GM12878 (cell line): ENCODE measurements at regions not wholly inside any gene's neighbourhood (a gene's known extent, or its start where the extent isn't known, plus 50 kb on each side); places are given as distances from the start of the nearest gene placed in this dataset.

Experiments used
- ATAC-seq: fragments of 200-7000 bp; cut with Tn5 transposase; 3 replicates; pipeline ENCODE4 v1.9.1; 2020; ENCODE audit warnings: mild to moderate bottlenecking, moderate library complexity
- BruUV-seq: library from RNA; stranded (reverse); fragments of 400-500 nt; replicated peaks from 2 replicates; lab custom pipeline; 2021; lab: Mats Ljungman, UMichigan
- CTCF ChIA-PET: fragments of 300-600 bp; sonication (Branson Sonifier 250); formaldehyde crosslinking; extraction: SDS; loops from one replicate; lab custom pipeline; 2021; ENCODE audit warnings: inconsistent platforms; lab: Yijun Ruan, JAX
- POLR2A ChIA-PET: fragments of 350-600 bp; formaldehyde crosslinking; extraction: SDS; loops from one replicate; lab custom pipeline; 2021; ENCODE audit warnings: inconsistent platforms; lab: Charles Lee
- RAD21 ChIA-PET: fragments of 300-600 bp; sonication (Branson Sonifier 250); formaldehyde crosslinking; loops from one replicate; lab custom pipeline; 2023; ENCODE audit warnings: antibody characterized with exemption; ENCODE audit not compliant: unreplicated experiment; lab: Charles Lee
- SMC1A ChIA-PET: fragments of 300-600 bp; sonication (Branson Sonifier 250); formaldehyde crosslinking; loops from one replicate; lab custom pipeline; 2023; ENCODE audit not compliant: unreplicated experiment, uncharacterized antibody; lab: Charles Lee
- DNase-seq: peaks from one replicate; pipeline ENCODE4 v3.0.0-alpha.2; 2011; ENCODE audit warnings: low read depth, low spot score
- FAIRE-seq: peaks from 3 replicates; lab custom pipeline; 2011; peaks lifted over from hg19 to GRCh38; lab: Jason Lieb, UNC
- H2AFZ ChIP-seq: 2 replicates; pipeline ENCODE4 v1.6.0; 2011; ENCODE audit warnings: low read depth, low read length, control low read depth; ENCODE audit not compliant: control insufficient read depth
- H3K27ac ChIP-seq: 2 replicates; pipeline ENCODE4 v1.5.1; 2011; ENCODE audit warnings: control low read depth; ENCODE audit not compliant: control insufficient read depth, insufficient read depth
- H3K27me3 ChIP-seq, 2 experiments: replicated peaks in 1 of 2; 2 replicates each; pipeline versions ENCODE4 v1.6.0 to v1.6.1; 2011; ENCODE audit warnings: low read length in 1 of 2; ENCODE audit not compliant: control insufficient read depth in 2 of 2, insufficient read depth in 2 of 2
- H3K36me3 ChIP-seq, 2 experiments: 2 replicates each; pipeline ENCODE4 v1.5.1; 2011; ENCODE audit warnings: low read length in 1 of 2; ENCODE audit not compliant: control insufficient read depth in 2 of 2, insufficient read depth in 2 of 2
- H3K4me1 ChIP-seq: 2 replicates; pipeline ENCODE4 v1.6.1; 2011; ENCODE audit warnings: mild to moderate bottlenecking, low read length, moderate library complexity, mixed read lengths; ENCODE audit not compliant: control insufficient read depth, insufficient read depth
- H3K4me2 ChIP-seq: 2 replicates; pipeline ENCODE4 v1.6.0; 2011; ENCODE audit warnings: control low read depth; ENCODE audit not compliant: control insufficient read depth, insufficient read depth
- H3K4me3 ChIP-seq: fragments of 200-600 bp; sonication (generic); 2 replicates; pipeline ENCODE4 v1.5.1; 2016
- H3K79me2 ChIP-seq: 2 replicates; pipeline ENCODE4 v1.6.0; 2011; ENCODE audit warnings: low read length; ENCODE audit not compliant: control insufficient read depth, insufficient read depth
- H3K9ac ChIP-seq: 2 replicates; pipeline ENCODE4 v1.8.0; 2011; ENCODE audit warnings: low read length, control low read depth, mixed read lengths; ENCODE audit not compliant: control insufficient read depth, insufficient read depth
- H3K9me3 ChIP-seq: replicated peaks from 3 replicates; pipeline ENCODE4 v1.5.1; 2011; ENCODE audit warnings: mild to moderate bottlenecking, low read length; ENCODE audit not compliant: control insufficient read depth, insufficient read depth
- H4K20me1 ChIP-seq: 2 replicates; pipeline ENCODE4 v1.6.0; 2011; ENCODE audit not compliant: control insufficient read depth, insufficient read depth
- ASH2L ChIP-seq: fragments of 300-600, 200-600 bp; sonication (generic); IDR thresholded peaks from 2 replicates; pipeline ENCODE4 v1.6.1; 2017; ENCODE audit warnings: low read depth, mild to moderate bottlenecking, borderline replicate concordance
- CHD2 ChIP-seq: IDR thresholded peaks from 2 replicates; pipeline ENCODE4 v1.6.1; 2011; ENCODE audit warnings: low read depth, low read length, improper control_type of control experiment, borderline replicate concordance
- EZH2 ChIP-seq: IDR thresholded peaks from 2 replicates; pipeline ENCODE4 v1.6.1; 2012; ENCODE audit warnings: low read depth, mild to moderate bottlenecking, control low read depth, inconsistent platforms, low read length, borderline replicate concordance; ENCODE audit not compliant: control insufficient read depth
- IRF3 ChIP-seq: fragments of 450-650 bp; IDR thresholded peaks from 2 replicates; pipeline ENCODE4 v1.6.1; 2014; ENCODE audit warnings: mild to moderate bottlenecking
- PBX3 ChIP-seq: IDR thresholded peaks from 2 replicates; pipeline ENCODE4 v1.6.1; 2011; ENCODE audit warnings: mild to moderate bottlenecking, low read depth, low read length, moderate library complexity; ENCODE audit not compliant: insufficient replicate concordance
- RAD21 ChIP-seq: IDR thresholded peaks from 2 replicates; pipeline ENCODE4 v1.6.1; 2011; ENCODE audit warnings: mild to moderate bottlenecking, low read depth, low read length, moderate library complexity; ENCODE audit not compliant: insufficient read depth
- RAD51 ChIP-seq: fragments of 450-650 bp; IDR thresholded peaks from 2 replicates; pipeline ENCODE4 v1.6.1; 2016; ENCODE audit warnings: moderate library complexity, mild to moderate bottlenecking, inconsistent platforms
- RUNX3 ChIP-seq: IDR thresholded peaks from 2 replicates; pipeline ENCODE4 v1.6.1; 2012; ENCODE audit warnings: low read length, inconsistent platforms
- TBL1XR1 ChIP-seq: IDR thresholded peaks from 2 replicates; pipeline ENCODE4 v1.6.1; 2012; ENCODE audit warnings: low read depth, low read length, improper control_type of control experiment
- TCF12 ChIP-seq: IDR thresholded peaks from 2 replicates; pipeline ENCODE4 v1.6.1; 2011; ENCODE audit warnings: low read depth, mild to moderate bottlenecking, low read length
- YY1 ChIP-seq: IDR thresholded peaks from 2 replicates; pipeline ENCODE4 v1.6.1; 2011; ENCODE audit warnings: low read depth, mild to moderate bottlenecking, low read length
- ZNF24 ChIP-seq: fragments of 450-650 bp; IDR thresholded peaks from 2 replicates; pipeline ENCODE4 v1.6.1; 2017; ENCODE audit warnings: antibody characterized with exemption, mild to moderate bottlenecking
- ZNF592 ChIP-seq: fragments of 450-650 bp; IDR thresholded peaks from 2 replicates; pipeline ENCODE4 v1.6.1; 2017; ENCODE audit warnings: mild to moderate bottlenecking, moderate library complexity
- WGBS: methylation state at CpG from one replicate; pipeline ENCODE4 v1.1.6; 2016; ENCODE audit warnings: low lambda C conversion rate; ENCODE audit not compliant: insufficient replicate concordance, insufficient coverage; ENCODE audit errors: missing lambda C conversion rate; 5-methylcytosine and 5-hydroxymethylcytosine counted together
- in situ Hi-C: fragments of 300-500 bp; cut with MboI; formaldehyde crosslinking; loops from 9 replicates; pipeline ENCODE4 v1.14.3; 2018; ENCODE audit warnings: mixed read lengths
- intact Hi-C: fragments of 100-400 bp; cut with micrococcal nuclease; formaldehyde crosslinking; loops from one replicate; pipeline ENCODE4 v1.14.2; 2022; ENCODE audit not compliant: unreplicated experiment

- Histone ChIP-seq H3K9me3 (no peaks in the 10 kb centered on the region), H3K27ac (no peak overlapping the region), H3K27me3 (no peaks in the 10 kb centered on the region), H3K79me2 (no peaks in the 10 kb centered on the region), H4K20me1 (no peaks in the 10 kb centered on the region), H3K9ac (no peak overlapping the region), H3K4me2 (no peak overlapping the region), H3K4me1 (no peaks in the 10 kb centered on the region), H3K36me3 (no peaks in the 10 kb centered on the region), H3K4me3 (no peak overlapping the region), H2AFZ (no peak overlapping the region)
- ATAC-seq = no peak
- no TSS peak for BruUV-seq
- POLR2A ChIA-PET = no interaction called here
- DNase-seq = no peak
- SMC1A ChIA-PET = no interaction called here
- RAD21 ChIA-PET = no interaction called here
- TF ChIP-seq PBX3 = no peak
- no peak for TF ChIP-seq RUNX3
- no peak for TF ChIP-seq ZNF24
- no peak for TF ChIP-seq EZH2
- no peak for TF ChIP-seq TCF12
- no peak for TF ChIP-seq ASH2L
- intact Hi-C loops = no loop called here
- in situ Hi-C loops = no loop called here
- no peak for FAIRE-seq
- CTCF ChIA-PET = no interaction called here
- WGBS = 26% methylated on average over 4 of the region's 4 CpGs
These were observed 83.1 kb downstream of the SST start for GRCh38 chr3:187587076-187587475.

- Histone ChIP-seq H2AFZ (no peak overlapping the region), H3K4me1 (no peaks in the 10 kb centered on the region), H3K79me2 (no peaks in the 10 kb centered on the region), H3K9me3 (no peaks in the 10 kb centered on the region), H3K27me3 (no peaks in the 10 kb centered on the region), H3K4me2 (no peak overlapping the region), H3K4me3 (no peak overlapping the region), H3K9ac (no peak overlapping the region), H3K36me3 (no peaks in the 10 kb centered on the region), H3K27ac (no peak overlapping the region), H4K20me1 (no peaks in the 10 kb centered on the region)
- CTCF ChIA-PET = no interaction called here
- DNase-seq (no peak), ATAC-seq (no peak), FAIRE-seq (no peak)
- SMC1A ChIA-PET = no interaction called here
- intact Hi-C loops (no loop called here), in situ Hi-C loops (no loop called here)
- RAD21 ChIA-PET = no interaction called here
- POLR2A ChIA-PET = no interaction called here
- no TSS peak for BruUV-seq
- TF ChIP-seq CHD2 (no peak), ZNF592 (no peak), RAD51 (no peak), YY1 (no peak), RAD21 (no peak), TBL1XR1 (no peak), IRF3 (no peak)
These were observed 84.0 kb downstream of the SST start for GRCh38 chr3:187586226-187586625.
